ENCODE measurements at regions not wholly inside any gene's neighbourhood (a gene's known extent, or its start where the extent isn't known, plus 50 kb on each side); places are given as distances from the start of the nearest gene placed in this dataset.

DNA sequence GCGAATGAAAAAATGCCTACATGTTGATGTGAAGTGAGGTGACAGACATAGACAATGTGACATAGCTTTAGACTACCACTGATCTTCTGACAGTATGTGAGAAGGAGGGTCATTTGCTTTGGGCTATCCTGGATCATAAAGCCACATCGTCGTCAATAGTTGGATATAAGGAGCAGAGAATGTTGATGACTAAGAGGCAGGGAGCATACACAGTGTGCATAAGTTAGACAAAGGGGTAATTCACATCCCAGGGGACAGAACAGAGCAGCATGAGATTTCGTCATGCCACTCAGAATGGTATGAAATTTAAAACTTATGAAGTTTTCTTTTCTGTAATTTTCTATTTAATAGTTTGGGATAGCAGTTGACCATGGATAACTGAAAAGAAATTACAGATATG is 403.2 kb downstream of the DSC3 start:
- in situ Hi-C loops (cut with MboI; ENCODE audit: low sequenced_read_pairs, unreplicated experiment), result no loop called here
- TF ChIP-seq, protein P1, sequence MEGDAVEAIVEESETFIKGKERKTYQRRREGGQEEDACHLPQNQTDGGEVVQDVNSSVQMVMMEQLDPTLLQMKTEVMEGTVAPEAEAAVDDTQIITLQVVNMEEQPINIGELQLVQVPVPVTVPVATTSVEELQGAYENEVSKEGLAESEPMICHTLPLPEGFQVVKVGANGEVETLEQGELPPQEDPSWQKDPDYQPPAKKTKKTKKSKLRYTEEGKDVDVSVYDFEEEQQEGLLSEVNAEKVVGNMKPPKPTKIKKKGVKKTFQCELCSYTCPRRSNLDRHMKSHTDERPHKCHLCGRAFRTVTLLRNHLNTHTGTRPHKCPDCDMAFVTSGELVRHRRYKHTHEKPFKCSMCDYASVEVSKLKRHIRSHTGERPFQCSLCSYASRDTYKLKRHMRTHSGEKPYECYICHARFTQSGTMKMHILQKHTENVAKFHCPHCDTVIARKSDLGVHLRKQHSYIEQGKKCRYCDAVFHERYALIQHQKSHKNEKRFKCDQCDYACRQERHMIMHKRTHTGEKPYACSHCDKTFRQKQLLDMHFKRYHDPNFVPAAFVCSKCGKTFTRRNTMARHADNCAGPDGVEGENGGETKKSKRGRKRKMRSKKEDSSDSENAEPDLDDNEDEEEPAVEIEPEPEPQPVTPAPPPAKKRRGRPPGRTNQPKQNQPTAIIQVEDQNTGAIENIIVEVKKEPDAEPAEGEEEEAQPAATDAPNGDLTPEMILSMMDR (IDR thresholded peaks at IDR 0.05; ENCODE audit: borderline replicate concordance, control extremely low read depth, extremely low read depth, insufficient read depth, missing control alignments), result no peak
- DNase-seq (ENCODE audit: low spot score), result no peak

DNA sequence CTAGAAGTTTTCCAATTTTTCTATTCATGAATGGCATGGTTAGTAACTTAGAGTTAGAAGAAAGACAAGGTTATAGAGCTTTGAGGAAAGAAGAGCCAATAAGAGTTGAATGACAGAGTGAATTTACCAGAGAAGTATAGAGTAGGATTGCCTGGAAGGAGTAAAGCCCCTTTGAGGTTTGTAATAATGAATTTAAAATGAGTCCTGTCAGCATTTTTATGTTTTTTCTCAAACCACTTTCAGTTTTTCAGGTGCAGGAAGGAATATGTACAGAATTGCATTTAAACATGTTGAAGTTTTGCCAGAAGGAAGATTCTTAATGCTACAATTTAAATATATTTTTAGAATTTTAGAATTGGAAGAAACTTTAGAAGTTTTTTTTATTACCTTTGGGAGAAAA is 408.3 kb downstream of the DSC3 start:
- DNase-seq (ENCODE audit: low spot score), result no peak
- in situ Hi-C loops (cut with MboI; ENCODE audit: low sequenced_read_pairs, unreplicated experiment), result no loop called here
- TF ChIP-seq, protein P1 (IDR thresholded peaks at IDR 0.05; ENCODE audit: borderline replicate concordance, control extremely low read depth, extremely low read depth, insufficient read depth, missing control alignments), result no peak

DNA sequence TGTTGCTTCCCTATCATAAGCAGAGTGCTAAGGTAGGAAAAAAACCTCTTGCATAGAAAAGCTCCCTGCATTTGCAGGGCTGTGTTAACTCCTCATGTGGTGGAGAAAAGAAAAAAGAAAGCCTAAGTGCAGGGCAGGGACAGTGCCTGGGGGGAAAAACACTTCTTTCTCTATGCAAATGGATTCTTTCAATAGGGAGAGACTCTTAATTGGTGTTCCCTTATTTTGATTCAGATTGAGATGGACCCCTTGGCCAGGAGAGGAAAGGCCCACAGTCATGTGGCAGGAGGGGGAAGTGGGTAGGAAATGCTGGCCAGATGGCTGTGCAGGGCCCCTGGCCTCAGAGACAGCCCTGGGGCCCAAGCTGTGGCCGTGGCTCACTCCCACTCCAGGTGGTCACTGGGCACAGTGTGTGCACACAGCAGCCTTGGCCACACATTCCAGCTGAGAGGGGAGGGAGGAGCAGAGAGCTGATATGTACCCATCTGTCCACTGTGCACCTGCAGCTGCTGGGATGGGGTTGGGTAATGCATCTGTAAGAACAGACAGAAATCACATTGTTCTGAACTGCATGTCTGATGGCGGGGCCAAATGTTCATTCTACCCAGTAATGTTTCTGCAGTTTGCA is 410.4 kb downstream of the DSC3 start:
- in situ Hi-C loops (cut with MboI; ENCODE audit: low sequenced_read_pairs, unreplicated experiment), result no loop called here
- TF ChIP-seq, protein P1 (IDR thresholded peaks at IDR 0.05; ENCODE audit: borderline replicate concordance, control extremely low read depth, extremely low read depth, insufficient read depth, missing control alignments), result no peak
- no peak for DNase-seq (ENCODE audit: low spot score)

DNA sequence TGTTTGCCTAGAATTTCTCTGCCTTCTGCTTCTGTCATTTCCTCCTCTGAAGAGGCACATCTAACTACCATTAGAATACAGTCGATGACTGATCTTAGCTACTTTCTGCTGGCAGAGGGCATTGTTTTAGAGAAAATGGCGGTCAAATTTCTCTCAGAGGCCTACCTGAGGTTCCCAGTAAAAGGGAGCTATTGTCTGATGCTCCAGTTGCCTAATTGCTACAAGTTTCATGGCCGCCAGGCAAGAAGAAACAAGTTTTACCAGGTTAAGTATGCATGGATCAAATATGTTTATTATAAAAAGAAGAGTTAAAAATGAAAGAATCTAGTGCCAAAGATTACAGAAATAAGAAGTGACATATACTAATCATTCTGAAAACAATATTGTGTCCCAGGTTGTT is 416.6 kb downstream of the DSC3 start:
- no peak for DNase-seq (ENCODE audit: low spot score)
- TF ChIP-seq, protein P1 (IDR thresholded peaks at IDR 0.05; ENCODE audit: borderline replicate concordance, control extremely low read depth, extremely low read depth, insufficient read depth, missing control alignments), result no peak
- in situ Hi-C loops (cut with MboI; ENCODE audit: low sequenced_read_pairs, unreplicated experiment), result no loop called here

DNA sequence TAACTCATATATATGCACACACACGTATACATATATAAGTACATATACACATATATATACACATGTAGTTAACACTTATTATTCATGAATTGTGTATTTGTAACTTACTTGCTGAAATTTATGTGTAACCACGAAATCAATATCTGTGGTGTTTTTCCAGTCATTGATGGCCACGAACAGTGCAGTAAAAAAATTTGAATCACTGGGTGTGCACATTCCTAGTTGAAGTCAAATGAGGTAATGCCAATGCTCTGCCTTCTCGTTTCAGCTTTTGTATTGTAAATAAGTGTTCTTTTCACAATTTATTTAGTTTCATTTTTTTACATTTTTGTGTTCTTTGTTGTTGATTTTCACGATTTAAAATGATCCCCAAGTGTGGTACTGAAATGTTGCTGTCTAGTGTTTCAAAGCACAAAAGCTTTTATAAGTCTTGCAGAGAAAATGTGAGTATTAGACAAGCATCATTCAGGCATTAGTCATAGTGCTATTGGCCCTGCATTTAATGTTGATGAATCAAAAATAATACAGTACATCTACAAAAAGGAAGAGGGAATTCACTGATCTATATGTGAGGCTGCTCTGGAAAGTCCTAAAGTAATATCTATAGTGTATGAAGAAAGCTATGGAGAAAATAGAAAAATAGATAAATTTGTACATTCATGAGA is 419.0 kb downstream of the DSC3 start:
- DNase-seq (ENCODE audit: low spot score), result no peak
- TF ChIP-seq, protein P1 (IDR thresholded peaks at IDR 0.05; ENCODE audit: borderline replicate concordance, control extremely low read depth, extremely low read depth, insufficient read depth, missing control alignments), result no peak

DNA sequence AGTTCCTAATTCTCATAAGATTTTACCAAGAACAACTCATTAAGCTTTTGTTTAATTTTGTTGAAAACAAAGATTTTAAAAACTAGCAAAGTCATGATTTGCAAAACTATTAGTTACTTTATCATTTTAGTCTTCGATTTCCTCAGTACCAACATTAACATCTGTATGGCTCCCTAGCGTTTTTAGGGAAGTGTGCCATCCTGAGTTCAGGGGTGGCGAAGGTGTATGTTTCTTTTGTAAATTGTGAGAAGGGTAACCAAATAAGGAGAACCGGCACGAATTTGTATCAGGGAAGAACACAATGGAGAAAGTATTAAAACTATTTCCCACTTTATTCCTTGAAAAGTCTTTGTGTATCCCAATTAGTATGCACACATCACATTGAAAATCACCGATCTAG is 419.9 kb downstream of the DSC3 start:
- in situ Hi-C loops (cut with MboI; ENCODE audit: low sequenced_read_pairs, unreplicated experiment), result no loop called here
- TF ChIP-seq, protein P1 (IDR thresholded peaks at IDR 0.05; ENCODE audit: borderline replicate concordance, control extremely low read depth, extremely low read depth, insufficient read depth, missing control alignments), result no peak
- no peak for DNase-seq (ENCODE audit: low spot score)

More for the DNA sequence above, 419.0 kb downstream of the DSC3 start:
- in situ Hi-C loops (cut with MboI; ENCODE audit: low sequenced_read_pairs, unreplicated experiment), result no loop called here
